ENCODE measurements at regions not wholly inside any gene's neighbourhood (a gene's known extent, or its start where the extent isn't known, plus 50 kb on each side); places are given as distances from the start of the nearest gene placed in this dataset.

DNA sequence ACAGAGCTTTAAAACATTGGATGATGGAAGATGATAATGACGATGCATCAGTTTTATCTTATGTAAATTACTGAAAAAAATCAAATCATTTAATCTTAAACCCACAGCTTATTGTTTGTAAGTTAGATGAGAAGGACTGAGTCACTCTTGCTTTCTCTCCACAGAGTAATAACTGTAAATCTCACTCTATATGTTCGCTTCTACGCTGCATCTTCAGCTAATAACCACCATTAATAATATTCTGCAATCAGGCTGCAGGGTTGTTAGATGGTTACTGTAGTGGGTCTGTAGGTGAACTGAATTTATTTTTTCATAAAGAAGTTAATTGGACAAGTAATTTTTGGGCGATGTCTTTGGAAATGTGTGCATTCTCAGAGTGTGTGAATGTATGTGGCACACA, 260.0 kb downstream of the FAT3 start:
- DNase-seq = no peak

DNA sequence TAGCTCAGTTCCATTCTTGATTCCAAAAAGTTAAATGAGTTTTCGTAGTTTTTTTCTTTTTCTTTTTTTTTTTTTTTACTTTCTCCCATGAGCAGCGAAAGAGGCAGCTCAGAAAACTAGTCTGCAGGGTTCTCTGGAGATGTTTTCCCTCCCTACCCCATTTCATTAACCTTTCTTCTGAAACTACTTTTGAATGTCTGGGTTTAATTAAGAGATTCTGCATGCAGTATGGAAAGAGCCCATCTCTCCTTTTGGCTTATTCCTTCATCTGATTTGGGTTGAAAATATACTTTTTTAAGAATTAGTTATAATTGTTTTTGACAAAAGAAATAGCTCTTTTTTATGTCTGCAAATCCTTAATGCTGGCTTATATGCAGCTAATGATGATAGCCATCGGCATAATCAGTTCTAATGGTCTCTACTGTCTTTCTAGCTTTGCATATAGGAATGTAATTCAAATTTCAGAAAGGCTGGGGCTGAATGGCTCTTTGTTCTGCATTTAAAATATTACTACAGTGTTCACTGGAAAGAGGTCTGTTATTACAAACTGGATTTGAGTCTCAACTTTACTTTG, 265.3 kb downstream of the FAT3 start:
- no peak for DNase-seq

DNA sequence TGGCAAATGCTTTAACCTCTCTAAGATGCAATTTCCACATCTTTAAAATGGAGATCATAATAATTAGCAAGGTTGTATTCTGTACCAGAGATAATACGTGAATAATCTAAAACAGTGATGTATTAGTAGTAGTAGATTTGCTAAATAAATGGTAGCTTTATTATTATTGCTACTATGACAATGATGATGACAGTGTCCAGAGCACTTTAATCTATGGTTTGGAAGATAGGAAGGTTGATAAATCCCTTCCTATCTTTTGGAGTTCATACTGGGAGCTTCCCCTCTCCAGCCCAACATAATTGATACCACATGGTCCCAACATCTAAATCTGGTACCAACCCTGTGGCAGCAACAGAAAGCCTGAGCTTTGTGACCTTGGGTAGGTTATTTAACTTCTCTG, 267.8 kb downstream of the FAT3 start:
- DNase-seq = no peak

DNA sequence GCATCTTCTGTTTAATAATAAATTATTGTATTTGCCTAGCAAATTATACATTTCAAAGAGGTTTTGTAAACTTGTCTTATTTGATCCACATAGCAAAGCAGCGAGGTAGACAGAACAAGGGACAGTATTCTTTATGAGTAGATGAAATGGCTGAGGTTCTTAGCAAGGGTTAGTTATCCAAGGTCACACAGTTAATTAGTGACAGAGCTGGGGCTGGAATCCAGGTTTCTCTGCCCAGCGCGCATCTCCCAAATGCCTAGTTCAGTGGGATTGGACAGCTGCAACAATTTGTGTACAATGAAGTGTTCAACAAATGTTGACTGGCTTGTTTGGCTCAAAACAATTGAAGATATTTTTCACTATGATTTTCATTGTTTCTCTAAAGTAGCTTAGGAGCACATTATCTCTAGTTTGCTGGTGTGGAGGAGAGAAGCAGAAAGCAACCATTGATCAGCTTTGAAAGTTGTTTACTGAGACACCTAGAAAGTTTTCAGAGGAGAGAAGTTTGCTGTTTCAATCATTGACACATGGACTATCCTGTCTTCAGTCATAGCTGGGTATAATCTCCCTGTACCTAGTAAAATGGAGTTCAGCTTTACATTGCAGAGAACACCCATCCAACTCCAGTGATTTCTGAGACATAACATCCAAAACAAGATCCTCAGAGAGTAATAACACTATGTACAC, 270.6 kb downstream of the FAT3 start:
- DNase-seq = no peak

DNA sequence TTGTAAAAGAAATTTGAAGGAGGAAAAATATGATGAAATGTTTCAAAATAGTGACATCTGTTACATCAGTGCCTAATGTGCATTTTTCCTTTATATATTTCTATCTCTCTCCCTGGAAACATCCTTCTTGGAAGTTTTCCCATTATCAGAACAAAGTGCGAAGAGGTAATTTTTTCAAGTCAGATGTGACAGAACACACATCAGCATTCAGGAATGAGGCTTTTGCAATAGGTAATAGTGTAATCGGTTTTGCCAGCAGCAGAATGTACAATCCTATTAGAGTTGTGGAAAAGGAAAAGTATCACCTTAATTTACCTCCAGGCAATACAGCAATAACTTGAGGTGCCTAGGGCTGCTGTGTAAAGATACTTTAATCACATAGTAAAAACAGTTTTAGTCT, 275.8 kb downstream of the FAT3 start:
- no peak for DNase-seq

DNA sequence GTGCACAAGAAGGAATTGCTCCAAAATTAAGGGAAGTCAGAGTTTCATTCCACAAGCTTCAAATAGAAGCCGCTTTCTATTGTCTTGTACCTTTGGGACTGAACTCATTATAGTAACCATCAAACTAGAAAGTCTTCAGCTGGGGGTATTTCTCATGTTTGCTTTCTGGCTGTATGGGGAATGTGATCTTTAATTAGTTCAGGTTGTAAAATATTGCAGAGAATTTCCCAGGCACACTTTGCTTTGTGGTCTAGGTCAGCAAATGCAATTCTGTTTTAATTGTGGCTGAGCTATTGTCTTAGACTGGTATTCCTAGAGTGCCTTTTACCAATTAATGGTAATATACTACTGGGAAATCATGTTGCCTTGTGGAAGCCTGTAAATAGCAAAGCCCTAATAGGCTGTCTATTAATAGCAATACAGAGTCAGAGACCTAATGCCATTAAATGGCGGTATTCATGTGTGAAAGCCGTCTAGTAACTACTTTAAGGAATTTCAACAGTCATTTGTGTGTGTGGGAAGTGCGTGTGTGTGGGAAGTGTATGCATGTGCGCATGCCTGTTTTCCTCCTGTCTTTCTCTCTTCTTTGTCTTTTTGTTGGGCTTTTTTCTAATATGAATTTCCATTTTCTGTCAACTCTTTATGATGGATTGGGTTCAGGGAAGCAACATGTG, 276.6 kb downstream of the FAT3 start:
- DNase-seq = no peak

DNA sequence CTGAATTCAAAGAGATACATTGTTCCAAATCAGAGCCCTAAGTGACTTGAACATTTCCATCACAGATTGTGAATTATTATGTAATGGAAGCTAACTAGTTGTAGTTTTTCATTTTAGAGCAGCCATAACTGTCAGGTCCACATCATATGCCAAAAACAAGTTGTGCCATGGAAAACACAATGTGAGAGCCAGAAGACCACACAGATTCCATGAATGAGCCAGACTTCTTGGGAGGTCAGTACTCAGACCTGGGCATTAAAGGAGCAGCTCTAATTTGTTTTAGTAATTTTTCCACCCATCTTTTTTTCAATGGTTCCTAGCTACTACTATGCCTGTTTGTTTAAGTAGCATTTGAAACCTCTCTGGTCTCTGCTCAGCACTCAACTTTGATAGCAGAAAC, 279.4 kb downstream of the FAT3 start:
- DNase-seq = no peak

DNA sequence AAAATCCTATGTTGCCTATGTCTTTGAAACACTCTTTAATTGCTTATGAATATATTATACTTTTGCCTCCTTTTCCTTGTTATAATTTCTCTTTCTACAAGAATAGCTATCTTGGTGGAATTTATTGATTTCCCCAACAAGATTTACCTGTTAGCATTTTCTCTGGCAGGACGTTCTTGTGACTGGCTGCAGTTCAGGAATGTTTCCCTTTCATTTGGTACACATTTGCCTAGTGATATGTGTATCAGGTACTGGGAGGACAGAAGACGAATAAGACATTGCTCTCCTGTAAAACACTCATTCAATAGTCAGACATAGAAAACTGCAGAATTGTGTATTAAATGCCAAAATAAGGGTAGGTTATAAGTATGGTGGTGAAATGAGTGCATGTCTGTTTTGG, 279.9 kb downstream of the FAT3 start:
- no peak for DNase-seq

DNA sequence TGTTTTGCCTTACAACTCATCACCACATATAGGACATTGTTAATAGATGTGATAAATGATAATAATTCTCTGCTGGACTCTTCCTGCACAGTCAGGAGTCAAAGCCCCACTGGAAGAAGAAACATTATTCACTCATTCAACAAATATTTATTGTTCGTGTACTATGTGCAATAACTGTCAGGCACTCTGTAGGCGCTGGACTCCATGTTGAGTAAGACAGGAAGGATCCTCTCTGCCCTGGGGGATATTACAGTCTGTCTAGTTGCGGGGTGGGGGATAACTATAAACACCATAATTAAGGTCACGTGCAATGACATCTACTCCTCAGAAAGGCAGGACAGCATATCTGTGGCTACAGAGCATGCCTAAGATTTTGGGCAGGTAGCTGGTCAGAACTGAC, 281.1 kb downstream of the FAT3 start:
- DNase-seq = no peak

DNA sequence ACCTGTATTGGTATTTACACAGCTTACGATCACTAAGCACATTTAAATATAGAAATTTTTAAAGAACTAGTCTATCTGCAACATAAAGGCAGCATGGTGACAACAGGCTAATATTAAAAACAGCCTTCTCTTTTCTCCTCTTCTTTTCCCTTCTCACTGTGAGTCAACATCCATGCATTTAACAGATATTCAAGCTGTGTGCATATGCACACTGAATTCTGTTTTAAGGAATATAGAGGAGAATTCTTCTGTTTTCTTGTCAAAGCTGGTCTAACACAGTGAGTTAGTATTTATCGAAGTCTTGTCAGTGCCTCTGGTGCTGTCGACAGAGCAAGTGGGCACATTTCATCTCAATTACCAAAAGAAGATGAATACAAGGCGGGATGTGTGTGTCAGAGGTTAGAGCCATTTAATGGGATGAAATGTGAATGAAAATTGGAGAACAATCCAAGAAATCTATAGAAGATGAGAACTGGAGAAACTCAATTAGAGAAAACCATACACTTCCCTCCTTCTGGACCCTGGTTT, 282.3 kb downstream of the FAT3 start:
- no peak for DNase-seq

DNA sequence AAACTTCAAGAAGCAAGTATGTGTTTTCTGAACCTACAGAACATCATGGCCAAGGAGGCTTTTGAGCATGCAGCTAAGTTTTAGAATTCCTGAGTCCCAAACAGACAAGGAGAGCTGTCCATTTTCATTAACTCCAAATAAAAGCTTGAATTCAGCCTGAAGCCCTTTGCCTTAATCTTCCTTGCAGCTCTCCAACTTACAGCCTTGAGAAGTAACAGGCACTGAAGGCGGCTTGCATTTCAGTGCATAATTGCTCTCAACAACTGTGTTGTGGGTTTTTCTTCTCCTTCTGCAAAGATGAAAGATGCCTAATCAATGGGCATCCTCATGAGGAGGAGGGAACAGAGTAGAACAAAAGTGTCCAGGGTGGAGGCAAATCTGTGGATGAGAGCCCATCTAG, 286.0 kb downstream of the FAT3 start:
- no peak for DNase-seq

DNA sequence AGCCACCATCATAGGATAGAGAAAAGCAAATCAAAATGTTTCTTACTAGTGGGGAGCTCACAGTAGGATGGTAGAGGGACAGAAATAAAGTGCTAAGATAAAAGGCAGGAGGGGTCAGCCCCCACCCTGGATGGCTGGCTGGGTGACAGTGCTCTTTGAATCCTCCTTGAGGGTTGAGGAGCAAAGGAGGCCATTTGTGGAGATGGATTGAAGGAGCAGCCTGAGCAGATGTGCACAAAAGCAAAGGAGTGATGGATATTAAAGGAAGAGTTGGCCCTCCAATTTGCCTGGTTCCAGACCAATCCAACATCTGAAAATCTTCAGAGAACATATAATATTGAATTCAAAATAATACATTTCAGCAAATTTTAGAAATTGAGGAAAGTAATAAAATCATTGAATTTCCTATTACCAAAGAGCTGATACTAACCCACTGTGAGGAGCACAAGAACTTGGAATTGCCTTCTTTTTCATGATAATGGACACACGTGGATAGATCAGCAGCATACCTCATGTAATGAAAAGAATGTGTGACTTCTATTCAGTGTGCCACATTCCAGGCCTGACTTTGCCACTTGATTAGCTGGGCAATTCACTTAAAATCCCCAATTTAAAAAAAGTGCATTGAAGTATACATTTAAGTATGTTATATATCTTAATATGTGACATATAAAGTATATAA, 287.0 kb downstream of the FAT3 start:
- DNase-seq = no peak

DNA sequence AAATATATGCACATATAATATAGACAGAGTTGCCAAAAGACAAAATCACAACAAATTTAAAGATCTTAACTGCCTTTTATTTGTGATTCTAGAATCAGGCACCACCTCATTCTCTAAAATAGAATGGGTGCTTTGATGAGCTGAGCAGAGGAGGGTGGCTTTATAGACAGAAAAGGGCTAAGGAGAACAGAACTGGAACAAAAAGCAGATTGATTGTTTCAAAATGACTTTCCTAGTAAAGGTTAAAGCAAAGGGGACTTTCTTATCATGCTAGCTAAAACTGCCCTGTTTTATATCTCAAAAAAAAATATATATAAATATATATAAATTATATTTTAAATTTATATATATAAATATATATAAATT, 287.6 kb downstream of the FAT3 start:
- DNase-seq = no peak

DNA sequence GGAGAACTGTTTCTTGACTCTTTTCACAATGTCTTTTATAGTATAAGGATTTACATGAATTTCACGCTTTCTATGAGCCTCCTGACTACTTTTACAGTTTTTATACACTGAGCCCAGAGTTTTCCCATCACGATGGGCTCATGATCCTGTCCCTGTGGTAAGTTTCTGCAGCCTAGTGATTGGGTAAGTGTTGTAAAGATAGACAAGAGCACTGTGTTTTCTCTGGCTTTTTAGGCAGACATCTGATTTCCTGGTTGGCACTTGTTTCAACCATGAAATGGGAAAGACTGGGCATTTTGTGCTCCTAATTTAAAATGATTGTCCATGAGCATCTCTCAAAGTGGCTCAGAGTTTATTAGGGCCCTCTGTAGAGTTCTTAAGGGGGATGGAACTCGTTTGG, 299.0 kb downstream of the FAT3 start:
- DNase-seq = no peak

DNA sequence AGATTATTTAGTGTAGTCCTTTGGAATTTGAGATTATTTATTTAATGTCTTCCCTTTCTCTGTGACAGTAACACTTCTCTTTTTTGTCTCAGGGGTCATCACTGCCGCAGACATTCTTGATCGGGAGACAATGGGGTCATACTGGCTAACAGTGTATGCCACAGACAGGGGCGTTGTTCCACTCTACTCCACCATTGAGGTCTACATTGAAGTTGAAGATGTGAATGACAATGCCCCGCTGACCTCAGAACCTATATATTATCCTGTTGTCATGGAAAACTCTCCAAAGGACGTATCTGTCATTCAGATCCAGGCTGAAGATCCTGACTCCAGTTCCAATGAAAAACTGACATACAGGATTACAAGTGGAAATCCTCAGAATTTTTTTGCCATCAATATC, 299.9 kb downstream of the FAT3 start:
- DNase-seq = no peak

DNA sequence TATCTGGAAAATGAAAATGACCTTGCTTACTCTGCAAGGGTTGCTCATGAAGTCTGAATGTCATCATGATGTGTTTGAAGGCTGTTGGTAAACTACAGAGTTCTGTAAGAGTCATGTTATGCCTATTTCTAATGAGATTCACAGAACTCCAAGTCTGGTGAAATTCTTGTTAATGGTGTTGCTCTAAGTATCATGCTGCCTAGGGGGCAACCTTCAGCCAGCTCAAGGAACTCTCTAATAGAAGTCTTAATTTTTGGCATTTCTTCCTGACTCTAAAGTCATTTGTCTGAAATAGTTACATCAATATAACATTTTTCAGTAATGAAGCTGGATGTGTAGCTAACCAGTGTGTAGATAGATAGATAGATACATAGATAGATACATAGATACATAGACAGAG, 302.8 kb downstream of the FAT3 start:
- no peak for DNase-seq

DNA sequence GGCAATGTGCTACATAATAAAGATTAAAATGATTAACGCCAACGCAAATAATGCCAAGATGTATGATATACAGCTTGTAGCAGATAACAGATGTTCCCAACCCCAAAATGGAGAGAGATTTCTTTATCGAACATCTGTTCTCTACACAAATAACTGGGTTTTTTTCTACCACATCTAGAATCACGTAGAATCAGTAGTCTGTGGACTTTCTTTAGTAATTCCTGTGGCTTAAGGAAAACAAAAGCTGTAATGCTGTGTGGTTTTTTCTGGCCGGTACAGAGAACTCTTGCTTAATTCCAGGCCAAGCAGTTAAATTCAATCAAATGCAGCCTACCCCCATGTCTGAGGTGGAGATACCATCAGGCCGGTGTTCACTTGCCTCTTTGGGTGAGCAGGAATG, 303.4 kb downstream of the FAT3 start:
- DNase-seq = no peak

DNA sequence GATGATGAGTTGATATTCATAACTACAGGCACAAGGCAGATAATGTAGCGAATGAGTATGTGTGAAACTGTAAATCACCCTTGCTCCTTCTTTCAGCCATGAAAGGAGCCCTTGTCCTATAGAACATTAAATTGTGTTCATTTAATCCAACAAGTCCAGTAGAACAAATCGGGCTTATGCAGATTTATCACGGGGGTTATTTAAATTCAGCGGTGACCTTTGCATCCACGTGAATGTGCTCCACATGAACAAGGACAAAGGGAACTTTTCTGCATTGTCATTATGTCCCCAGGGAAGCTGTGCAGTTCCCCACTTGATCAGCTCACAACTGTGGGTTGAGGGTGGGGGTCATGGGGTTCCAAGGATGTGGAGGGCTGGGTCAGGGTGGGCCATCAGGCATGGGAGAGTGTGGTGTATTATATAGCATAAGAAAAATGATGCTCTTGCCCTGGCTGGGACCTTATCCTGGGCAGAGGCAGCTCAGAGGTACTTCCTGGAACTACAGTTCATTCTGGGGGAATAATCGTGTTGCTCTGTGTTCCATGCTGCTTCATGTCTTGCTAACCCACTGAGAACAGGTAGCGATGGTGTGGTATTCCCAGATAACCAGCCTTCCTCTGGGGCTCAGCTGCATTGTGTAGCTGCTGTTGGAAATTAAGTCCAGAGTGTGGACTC, 306.6 kb downstream of the FAT3 start:
- DNase-seq = no peak

DNA sequence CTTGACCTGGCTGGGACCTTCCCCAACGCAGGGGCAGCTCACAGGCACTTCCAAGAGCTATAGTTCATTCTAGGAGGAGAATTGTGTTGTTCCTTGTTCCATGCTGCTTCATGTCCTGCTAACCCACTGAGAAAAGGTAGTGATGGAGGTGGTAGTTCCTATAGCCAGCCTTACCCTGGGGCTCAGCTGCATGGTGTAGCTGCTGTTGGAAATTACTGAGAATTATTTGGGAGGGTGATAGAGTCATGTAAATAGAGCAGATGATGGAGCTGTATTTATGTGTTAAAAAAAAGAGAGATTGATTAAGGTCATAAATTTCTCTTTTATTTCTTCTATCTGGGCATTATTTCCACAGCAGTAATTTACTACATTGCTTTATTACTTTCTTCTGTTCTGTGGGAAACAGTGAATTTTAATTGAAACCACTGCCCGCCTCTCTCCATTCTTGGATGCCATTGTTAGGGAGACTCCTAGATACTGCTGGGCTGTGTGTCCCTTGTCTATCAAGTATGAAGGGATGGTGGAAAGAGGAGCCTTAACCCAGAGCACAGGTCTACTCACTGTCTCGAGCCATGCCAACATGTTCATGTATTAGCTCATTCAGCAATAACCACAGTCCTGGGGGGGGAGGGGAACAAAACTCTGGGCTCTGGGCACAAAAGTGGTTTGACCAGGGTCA, 309.2 kb downstream of the FAT3 start:
- DNase-seq = no peak

DNA sequence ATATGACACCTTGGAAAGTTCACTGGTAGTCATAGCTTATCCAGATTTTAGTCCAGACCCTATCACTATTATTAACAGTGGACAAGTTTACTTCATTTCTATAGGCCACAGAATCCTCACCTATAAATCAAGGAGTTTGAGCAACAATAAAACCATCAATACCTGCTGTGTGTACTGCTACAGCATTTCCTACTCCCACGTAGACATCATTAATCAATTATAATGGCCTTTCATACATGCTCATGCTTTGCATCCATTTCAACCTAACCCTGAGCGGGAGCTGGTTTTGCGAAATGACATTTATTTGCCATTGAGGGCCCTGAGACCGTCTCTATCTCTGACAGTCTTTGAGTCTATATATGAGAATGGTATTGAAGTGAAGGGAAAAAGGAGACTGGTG, 312.3 kb downstream of the FAT3 start:
- no peak for DNase-seq

DNA sequence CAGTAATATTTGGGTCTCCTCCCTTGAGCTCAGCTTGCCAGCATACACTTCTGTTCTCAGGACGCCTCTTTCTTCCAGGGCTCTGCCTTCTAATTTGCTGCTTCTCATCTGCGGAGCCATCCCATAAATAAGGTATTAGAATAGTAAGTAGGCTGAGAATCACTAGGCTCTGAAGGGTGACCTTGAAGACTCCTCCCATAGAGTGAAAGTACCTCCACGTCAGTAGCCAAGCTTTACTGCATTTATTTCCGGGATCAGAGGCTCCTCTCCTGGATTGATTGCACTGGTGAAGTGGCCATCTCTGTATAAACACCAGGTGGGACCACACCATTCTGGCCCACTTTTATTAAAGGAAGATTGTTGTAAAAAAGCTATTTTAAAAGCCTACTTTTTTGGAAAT, 315.5 kb downstream of the FAT3 start:
- no peak for DNase-seq

DNA sequence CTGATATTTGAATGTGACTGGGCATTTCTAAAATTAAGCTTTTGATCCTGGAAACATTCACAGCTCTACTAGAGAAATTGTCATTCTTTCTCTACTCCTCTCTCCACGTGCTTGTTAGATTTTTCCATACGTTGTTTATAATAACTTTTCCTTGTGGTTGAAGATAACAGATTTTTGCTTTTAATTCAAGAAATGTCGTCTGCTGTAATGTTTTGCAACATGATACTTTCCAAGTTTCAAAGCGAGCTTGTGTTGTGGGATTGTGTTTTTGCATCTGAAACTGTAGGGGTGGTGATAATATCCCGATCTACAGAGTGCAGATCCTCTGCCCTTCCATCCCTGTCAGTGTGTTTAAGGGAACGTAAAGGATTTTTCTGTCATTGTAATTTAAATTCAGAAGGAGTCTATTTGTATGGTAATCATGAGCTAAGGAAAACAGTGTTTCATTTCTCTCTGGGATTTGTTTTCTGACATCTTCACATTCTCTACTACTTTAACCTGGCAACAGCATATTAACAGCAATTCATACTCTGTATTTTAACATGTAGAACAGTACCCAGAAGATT, 321.4 kb downstream of the FAT3 start:
- DNase-seq = no peak
